K562 (cell line): ENCODE measurements at regions not wholly inside any gene's neighbourhood (a gene's known extent, or its start where the extent isn't known, plus 50 kb on each side); places are given as distances from the start of the nearest gene placed in this dataset.

ENCODE experiments used
- ATAC-seq: fragments of 200-7000 bp; cut with Tn5 transposase; 3 replicates; pipeline ENCODE4 v1.9.1; 2020; ENCODE audit warnings: moderate library complexity
- BruUV-seq: library from RNA; stranded (reverse); fragments of 400-500 nt; replicated peaks from 2 replicates; lab custom pipeline; 2021; lab: Mats Ljungman, UMichigan
- CTCF ChIA-PET: fragments of 300-600 bp; formaldehyde crosslinking; extraction: SDS; loops from one replicate; lab custom pipeline; 2021; ENCODE audit warnings: low intra/inter-chr PET ratio; lab: Yijun Ruan, JAX
- POLR2A ChIA-PET: fragments of 300-600, 350-650 bp; sonication (Branson Sonifier 250); formaldehyde crosslinking; extraction: SDS; loops from one replicate; lab custom pipeline; 2021; ENCODE audit warnings: antibody characterized with exemption, inconsistent platforms; lab: Yijun Ruan, JAX
- DNase-seq, 4 experiments: peaks; one replicate each; pipeline versions ENCODE4 v3.0.0 to v3.0.0-alpha.2; 2011 to 2018; ENCODE audit warnings: low spot score in 3 of 4, mixed read lengths in 3 of 4; ENCODE audit errors: extremely low read depth in 1 of 4
- FAIRE-seq: peaks from 2 replicates; lab custom pipeline; 2011; peaks lifted over from hg19 to GRCh38; lab: Jason Lieb, UNC
- H2AFZ ChIP-seq: 2 replicates; pipeline ENCODE4 v1.6.0; 2011; ENCODE audit warnings: low read depth, low read length, control low read depth, inconsistent platforms
- H3K27ac ChIP-seq: fragments of 200-600 bp; 3 replicates; pipeline ENCODE4 v1.8.0; 2011; ENCODE audit warnings: low read depth, mild to moderate bottlenecking, control low read depth, inconsistent platforms, low read length, moderate library complexity, mixed read lengths; ENCODE audit errors: extremely low read depth
- H3K27me3 ChIP-seq, 2 experiments: fragments of 300-600 bp in 1 of 2; 2 replicates in 1 of 2; 3 replicates in 1 of 2; pipeline versions ENCODE4 v1.6.0 to v1.8.0; 2011; ENCODE audit warnings: inconsistent platforms in 2 of 2, low read length in 2 of 2, mild to moderate bottlenecking in 1 of 2, mixed read lengths in 1 of 2, moderate library complexity in 1 of 2; ENCODE audit not compliant: control insufficient read depth in 2 of 2, insufficient read depth in 2 of 2
- H3K36me3 ChIP-seq: fragments of 300-600 bp; 3 replicates; pipeline ENCODE4 v1.8.0; 2011; ENCODE audit warnings: mild to moderate bottlenecking, low read length, inconsistent platforms; ENCODE audit not compliant: control insufficient read depth, insufficient read depth
- H3K4me1 ChIP-seq, 2 experiments: fragments of 200-600 bp in 1 of 2; replicated peaks in 1 of 2; 2 replicates in 1 of 2; 3 replicates in 1 of 2; pipeline versions ENCODE4 v1.5.1 to v1.8.0; 2011; ENCODE audit warnings: inconsistent platforms in 2 of 2, low read length in 2 of 2, mild to moderate bottlenecking in 1 of 2, mixed read lengths in 1 of 2, moderate library complexity in 1 of 2; ENCODE audit not compliant: control insufficient read depth in 2 of 2, insufficient read depth in 2 of 2
- H3K4me2 ChIP-seq: 2 replicates; pipeline ENCODE4 v1.6.1; 2011; ENCODE audit warnings: low read length, control low read depth, inconsistent platforms, mixed read lengths; ENCODE audit not compliant: insufficient read depth
- H3K4me3 ChIP-seq: fragments of 200-600 bp; sonication (generic), shearing (Covaris generic); 2 replicates; pipeline ENCODE4 v1.5.1; 2016; ENCODE audit warnings: control low read depth, inconsistent platforms
- H3K79me2 ChIP-seq: fragments of 200-600 bp; 3 replicates; pipeline ENCODE4 v1.8.0; 2011; ENCODE audit warnings: low read length, inconsistent platforms; ENCODE audit not compliant: control insufficient read depth, insufficient read depth
- H3K9ac ChIP-seq, 2 experiments: 2 replicates each; pipeline versions ENCODE4 v1.6.0 to v1.6.1; 2011; ENCODE audit warnings: low read depth in 2 of 2, low read length in 2 of 2, control low read depth in 1 of 2, inconsistent platforms in 1 of 2, mild to moderate bottlenecking in 1 of 2, mixed read lengths in 1 of 2; ENCODE audit not compliant: insufficient read depth in 1 of 2
- H3K9me1 ChIP-seq: one replicate; pipeline ENCODE4 v1.6.0; 2011; ENCODE audit warnings: inconsistent platforms, mild to moderate bottlenecking, low read length, moderate library complexity; ENCODE audit not compliant: control insufficient read depth, insufficient read depth
- H3K9me3 ChIP-seq: replicated peaks from 2 replicates; pipeline ENCODE4 v1.5.1; 2011; ENCODE audit warnings: low read depth, low read length, inconsistent platforms; ENCODE audit not compliant: control insufficient read depth, insufficient read depth
- H4K20me1 ChIP-seq: replicated peaks from 2 replicates; pipeline ENCODE4 v1.6.1; 2011; ENCODE audit warnings: low read length, inconsistent platforms, mixed read lengths; ENCODE audit not compliant: control insufficient read depth, insufficient read depth
- CAMTA2 ChIP-seq: fragments of 250-450 bp; sonication (Bioruptor Pico); conservative IDR thresholded peaks from 2 replicates; pipeline ENCODE4 v1.5.1; 2022
- CBX2 ChIP-seq: fragments of 200-600 bp; sonication (generic); IDR thresholded peaks from one replicate; pipeline ENCODE4 v1.6.1; 2012; ENCODE audit warnings: mild to moderate bottlenecking, low read length, inconsistent platforms; ENCODE audit not compliant: insufficient read depth, poor library complexity, severe bottlenecking
- CBX3 ChIP-seq, 2 experiments: IDR thresholded peaks; 1 replicate in 1 of 2; 2 replicates in 1 of 2; pipeline ENCODE4 v1.6.1; 2012; ENCODE audit warnings: inconsistent platforms in 2 of 2, low read length in 2 of 2, borderline replicate concordance in 1 of 2, control low read depth in 1 of 2
- CHD2 ChIP-seq: IDR thresholded peaks from 2 replicates; pipeline ENCODE4 v1.6.1; 2011; ENCODE audit warnings: low read depth, low read length
- ELK3 ChIP-seq: fragments of 450-650 bp; formaldehyde crosslinking; IDR thresholded peaks from 2 replicates; pipeline ENCODE4 v1.4.0; 2020; ENCODE audit warnings: mild to moderate bottlenecking
- FIP1L1 ChIP-seq: fragments of 200-400 bp; formaldehyde crosslinking; IDR thresholded peaks from 2 replicates; pipeline ENCODE4 v1.6.1; 2018; ENCODE audit warnings: mild to moderate bottlenecking, low read depth, low read length; ENCODE audit not compliant: poor library complexity, severe bottlenecking
- FOXK2 ChIP-seq, 2 experiments: fragments of 450-650 bp; IDR thresholded peaks in 1 of 2; conservative IDR thresholded peaks in 1 of 2; 2 replicates each; pipeline ENCODE4 v1.6.1; 2016; ENCODE audit warnings: low read depth in 2 of 2, mild to moderate bottlenecking in 1 of 2
- FOXM1 ChIP-seq, 2 experiments: fragments of 450-650 bp in 1 of 2; sonication (generic) in 1 of 2; formaldehyde crosslinking in 1 of 2; IDR thresholded peaks; 2 replicates each; pipeline versions ENCODE4 v1.6.1 to v1.9.0; 2017 to 2022; ENCODE audit warnings: low read depth in 2 of 2, mild to moderate bottlenecking in 2 of 2, missing genetic modification reagents in 1 of 2, moderate library complexity in 1 of 2
- MAX ChIP-seq: sonication (generic); formaldehyde crosslinking; IDR thresholded peaks from 2 replicates; pipeline ENCODE4 v1.9.0; 2022; ENCODE audit warnings: mild to moderate bottlenecking, missing genetic modification reagents
- MCM7 ChIP-seq, 2 experiments: fragments of 450-650 bp; IDR thresholded peaks; 2 replicates each; pipeline ENCODE4 v1.6.1; 2016 to 2018
- NUFIP1 ChIP-seq: fragments of 450-650 bp; IDR thresholded peaks from 2 replicates; pipeline ENCODE4 v1.6.1; 2018; ENCODE audit not compliant: partially characterized antibody
- RBM22 ChIP-seq: fragments of 200-400 bp; formaldehyde crosslinking; IDR thresholded peaks from 2 replicates; pipeline ENCODE4 v1.6.1; 2018; ENCODE audit warnings: low read length, low read depth; ENCODE audit not compliant: poor library complexity, severe bottlenecking
- RBM39 ChIP-seq: fragments of 200-400 bp; formaldehyde crosslinking; optimal IDR thresholded peaks from 2 replicates; pipeline ENCODE3; 2018; ENCODE audit warnings: low read depth, low read length
- SMARCC2 ChIP-seq: fragments of 450-650 bp; IDR thresholded peaks from 2 replicates; pipeline ENCODE4 v1.6.1; 2017; ENCODE audit warnings: antibody characterized with exemption, moderate library complexity, mild to moderate bottlenecking, low read depth
- ZFPM2 ChIP-seq: fragments of 250-450 bp; sonication (Bioruptor Pico); IDR thresholded peaks from 2 replicates; pipeline ENCODE4 v1.5.1; 2022; ENCODE audit warnings: mild to moderate bottlenecking
- ZNF23 ChIP-seq: fragments of 250-450 bp; sonication (Bioruptor Pico); IDR thresholded peaks from 2 replicates; pipeline ENCODE4 v1.4.0; 2020; ENCODE audit warnings: mild to moderate bottlenecking
- ZNF589 ChIP-seq: fragments of 200-800 bp; sonication (Bioruptor generic); IDR thresholded peaks from 2 replicates; pipeline ENCODE4 v1.6.1; 2016; ENCODE audit warnings: low read depth, missing genetic modification characterization, missing compliant biosample characterization
- in situ Hi-C: fragments of 300-500 bp; cut with MboI; formaldehyde crosslinking; loops from 4 replicates; pipeline ENCODE4 v1.15.0; 2018; ENCODE audit warnings: inconsistent platforms, mixed read lengths
- intact Hi-C: fragments of 100-400 bp; cut with micrococcal nuclease; formaldehyde crosslinking; loops from 2 replicates; pipeline ENCODE4 v1.14.2; 2022
- TF ChIP-seq, protein P1 (sequence below): IDR thresholded peaks from 2 replicates; pipeline ENCODE4 v1.6.1; 2011; ENCODE audit warnings: borderline replicate concordance, low read depth, mild to moderate bottlenecking, moderate library complexity, low read length; ENCODE audit not compliant: insufficient read depth, poor library complexity, severe bottlenecking
- TF ChIP-seq, protein P2 (sequence below): IDR thresholded peaks from 2 replicates; pipeline ENCODE4 v1.6.1; 2012; ENCODE audit warnings: low read depth, low read length, improper control_type of control experiment, borderline replicate concordance

DNA sequence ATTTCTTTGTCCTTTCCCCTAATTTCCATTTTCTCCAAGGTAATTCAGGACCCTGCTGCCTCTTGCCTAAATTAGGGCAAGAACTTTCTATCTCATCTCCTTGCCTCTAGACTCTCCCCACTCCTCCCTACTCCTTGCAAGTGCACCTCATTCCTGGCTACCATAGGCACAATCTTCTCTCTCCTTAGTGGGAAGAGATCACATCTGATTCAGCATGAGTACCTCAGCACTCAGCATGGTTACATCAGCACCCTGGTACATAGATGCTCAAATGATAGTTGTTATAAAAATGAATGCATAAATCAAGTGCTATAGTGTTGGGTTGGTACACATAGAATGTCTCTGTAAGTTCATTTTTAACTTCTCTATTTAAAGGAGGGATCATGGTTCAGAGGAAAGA, 313.4 kb upstream of the RASGRP1 start:
- Histone ChIP-seq H3K27ac (no peak overlapping the region), H4K20me1 (no peaks in the 10 kb centered on the region), H3K4me1 (no peaks in the 10 kb centered on the region), H3K36me3 (no peaks in the 10 kb centered on the region), H2AFZ (no peak overlapping the region), H3K9ac (no peak overlapping the region), H3K4me3 (no peak overlapping the region), H3K9me1 (no peaks in the 10 kb centered on the region), H3K79me2 (no peaks in the 10 kb centered on the region), H3K4me2 (no peak overlapping the region), H3K9me3 (no peaks in the 10 kb centered on the region), H3K27me3 (no peaks in the 10 kb centered on the region)
- BruUV-seq, result no TSS peak
- no peak for FAIRE-seq
- ChIA-PET CTCF (no interaction called here), POLR2A (no interaction called here)
- ATAC-seq, result no peak
- in situ Hi-C loops (no loop called here), intact Hi-C loops (no loop called here)
- no peak for DNase-seq
- TF ChIP-seq ELK3 (CRISPR knock-in tag) (no peak), CBX2 (no peak), RBM39 (no peak), CAMTA2 (CRISPR knock-in tag) (no peak), FIP1L1 (no peak), ZNF23 (no peak), ZNF589 (CRISPR knock-in tag) (no peak), NUFIP1 (no peak), FOXK2 (conservative IDR thresholded peaks at IDR 0.05 in 1 of 2, IDR thresholded peaks at IDR 0.05 in 1 of 2; ENCODE audit: low read depth in 2 of 2) (no peak), MAX (no peak), MCM7 (IDR thresholded peaks at IDR 0.05) (no peak), ZFPM2 (CRISPR knock-in tag) (no peak), CHD2 (no peak), SMARCC2 (no peak), RBM22 (no peak), FOXM1 (IDR thresholded peaks at IDR 0.05; ENCODE audit: low read depth) (no peak), FOXM1 (CRISPR knock-in tag; IDR thresholded peaks at IDR 0.05; ENCODE audit: low read depth) (no peak), CBX3 (IDR thresholded peaks at IDR 0.05; ENCODE audit: borderline replicate concordance in 1 of 2, low read length in 2 of 2) (no peak)
- TF ChIP-seq, protein P1, sequence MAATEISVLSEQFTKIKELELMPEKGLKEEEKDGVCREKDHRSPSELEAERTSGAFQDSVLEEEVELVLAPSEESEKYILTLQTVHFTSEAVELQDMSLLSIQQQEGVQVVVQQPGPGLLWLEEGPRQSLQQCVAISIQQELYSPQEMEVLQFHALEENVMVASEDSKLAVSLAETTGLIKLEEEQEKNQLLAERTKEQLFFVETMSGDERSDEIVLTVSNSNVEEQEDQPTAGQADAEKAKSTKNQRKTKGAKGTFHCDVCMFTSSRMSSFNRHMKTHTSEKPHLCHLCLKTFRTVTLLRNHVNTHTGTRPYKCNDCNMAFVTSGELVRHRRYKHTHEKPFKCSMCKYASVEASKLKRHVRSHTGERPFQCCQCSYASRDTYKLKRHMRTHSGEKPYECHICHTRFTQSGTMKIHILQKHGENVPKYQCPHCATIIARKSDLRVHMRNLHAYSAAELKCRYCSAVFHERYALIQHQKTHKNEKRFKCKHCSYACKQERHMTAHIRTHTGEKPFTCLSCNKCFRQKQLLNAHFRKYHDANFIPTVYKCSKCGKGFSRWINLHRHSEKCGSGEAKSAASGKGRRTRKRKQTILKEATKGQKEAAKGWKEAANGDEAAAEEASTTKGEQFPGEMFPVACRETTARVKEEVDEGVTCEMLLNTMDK, result no peak
- TF ChIP-seq, protein P2, sequence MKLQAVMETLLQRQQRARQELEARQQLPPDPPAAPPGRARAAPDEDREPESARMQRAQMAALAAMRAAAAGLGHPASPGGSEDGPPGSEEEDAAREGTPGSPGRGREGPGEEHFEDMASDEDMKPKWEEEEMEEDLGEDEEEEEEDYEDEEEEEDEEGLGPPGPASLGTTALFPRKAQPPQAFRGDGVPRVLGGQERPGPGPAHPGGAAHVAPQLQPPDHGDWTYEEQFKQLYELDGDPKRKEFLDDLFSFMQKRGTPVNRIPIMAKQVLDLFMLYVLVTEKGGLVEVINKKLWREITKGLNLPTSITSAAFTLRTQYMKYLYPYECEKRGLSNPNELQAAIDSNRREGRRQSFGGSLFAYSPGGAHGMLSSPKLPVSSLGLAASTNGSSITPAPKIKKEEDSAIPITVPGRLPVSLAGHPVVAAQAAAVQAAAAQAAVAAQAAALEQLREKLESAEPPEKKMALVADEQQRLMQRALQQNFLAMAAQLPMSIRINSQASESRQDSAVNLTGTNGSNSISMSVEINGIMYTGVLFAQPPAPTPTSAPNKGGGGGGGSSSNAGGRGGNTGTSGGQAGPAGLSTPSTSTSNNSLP, result no peak
